Lower leg skin (tissue), 3 donors: ENCODE measurements at regions not wholly inside any gene's neighbourhood (a gene's known extent, or its start where the extent isn't known, plus 50 kb on each side); places are given as distances from the start of the nearest gene placed in this dataset.

ENCODE experiments used
- POLR2A ChIP-seq, 2 donors: fragments of 450-650 bp; IDR thresholded peaks; one replicate each; pipeline ENCODE4 v1.6.1; 2016 to 2017; ENCODE audit warnings: antibody characterized with exemption in 2 of 2, mild to moderate bottlenecking in 1 of 2, moderate library complexity in 1 of 2
- TF ChIP-seq, protein P1 (sequence below), 3 donors: fragments of 450-650 bp; IDR thresholded peaks; one replicate each; pipeline ENCODE4 v1.5.1; 2016; ENCODE audit warnings: antibody characterized with exemption in 3 of 3, mild to moderate bottlenecking in 3 of 3, moderate library complexity in 2 of 3

DNA sequence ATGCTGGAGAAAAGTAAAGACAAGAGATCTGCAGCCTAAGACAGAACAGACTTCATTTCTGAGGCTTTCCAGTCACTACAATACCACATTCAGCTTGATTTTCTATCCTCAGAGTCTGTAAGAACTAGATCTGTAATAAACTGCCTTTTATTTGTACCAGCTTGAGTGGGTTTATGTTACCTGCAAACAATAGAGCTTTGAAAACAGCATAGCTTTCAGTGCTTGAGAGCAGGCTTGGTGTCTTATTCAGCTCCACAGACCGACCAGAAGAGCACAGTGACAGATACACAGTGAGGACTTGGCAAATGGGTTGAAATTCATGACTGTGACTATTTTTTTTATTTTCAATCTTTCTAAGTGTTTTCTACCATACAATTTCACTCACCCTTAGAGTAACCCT lies 207.8 kb upstream of the OTX2 start:
- TF ChIP-seq, protein P1, sequence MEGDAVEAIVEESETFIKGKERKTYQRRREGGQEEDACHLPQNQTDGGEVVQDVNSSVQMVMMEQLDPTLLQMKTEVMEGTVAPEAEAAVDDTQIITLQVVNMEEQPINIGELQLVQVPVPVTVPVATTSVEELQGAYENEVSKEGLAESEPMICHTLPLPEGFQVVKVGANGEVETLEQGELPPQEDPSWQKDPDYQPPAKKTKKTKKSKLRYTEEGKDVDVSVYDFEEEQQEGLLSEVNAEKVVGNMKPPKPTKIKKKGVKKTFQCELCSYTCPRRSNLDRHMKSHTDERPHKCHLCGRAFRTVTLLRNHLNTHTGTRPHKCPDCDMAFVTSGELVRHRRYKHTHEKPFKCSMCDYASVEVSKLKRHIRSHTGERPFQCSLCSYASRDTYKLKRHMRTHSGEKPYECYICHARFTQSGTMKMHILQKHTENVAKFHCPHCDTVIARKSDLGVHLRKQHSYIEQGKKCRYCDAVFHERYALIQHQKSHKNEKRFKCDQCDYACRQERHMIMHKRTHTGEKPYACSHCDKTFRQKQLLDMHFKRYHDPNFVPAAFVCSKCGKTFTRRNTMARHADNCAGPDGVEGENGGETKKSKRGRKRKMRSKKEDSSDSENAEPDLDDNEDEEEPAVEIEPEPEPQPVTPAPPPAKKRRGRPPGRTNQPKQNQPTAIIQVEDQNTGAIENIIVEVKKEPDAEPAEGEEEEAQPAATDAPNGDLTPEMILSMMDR (IDR thresholded peaks at IDR 0.05) = no peak
- no peak for TF ChIP-seq POLR2A (IDR thresholded peaks at IDR 0.05)
